ENCODE measurements at regions not wholly inside any gene's neighbourhood (a gene's known extent, or its start where the extent isn't known, plus 50 kb on each side); places are given as distances from the start of the nearest gene placed in this dataset.

- H3K4me1 ChIP-seq (replicated peaks in 1 of 2; ENCODE audit: control insufficient read depth in 2 of 2, insufficient read depth in 2 of 2, low read length in 2 of 2), result peaks cover 0 to 7% of the 10 kb centered on the region in 2 experiments; a peak in 1 of 5 replicates
- H3K9me3 ChIP-seq (replicated peaks; ENCODE audit: control insufficient read depth, insufficient read depth, low read depth, low read length), result no peaks in the 10 kb centered on the region
- no peaks in the 10 kb centered on the region for H4K20me1 ChIP-seq (replicated peaks; ENCODE audit: control insufficient read depth, insufficient read depth, low read length)
- BruUV-seq (replicated peaks), result no TSS peak
- no peak overlapping the region for H2AFZ ChIP-seq (ENCODE audit: low read depth, low read length)
- intact Hi-C loops (cut with micrococcal nuclease), result no loop called here
- POLR2A ChIA-PET, result interaction anchor here (0.6 kb wide), 1 partner anchor 56 kb away, joined by 3 read pairs; no protein-coding TSS in a partner anchor
- TF ChIP-seq ATF4 (CRISPR knock-in tag; IDR thresholded peaks at IDR 0.05) (no peak), HDAC2 (IDR thresholded peaks at IDR 0.05) (no peak), IRF2 (CRISPR knock-in tag; IDR thresholded peaks at IDR 0.05) (no peak), TARDBP (IDR thresholded peaks at IDR 0.05) (no peak), ZNF785 (CRISPR knock-in tag; IDR thresholded peaks at IDR 0.05) (no peak), ZNF398 (CRISPR knock-in tag; IDR thresholded peaks at IDR 0.05) (no peak), ZNF778 (CRISPR knock-in tag; IDR thresholded peaks at IDR 0.05) (no peak), STAT5B (CRISPR knock-in tag; IDR thresholded peaks at IDR 0.05) (no peak), TCF7 (IDR thresholded peaks at IDR 0.05; ENCODE audit: borderline replicate concordance) (no peak), RUNX1 (IDR thresholded peaks at IDR 0.05; ENCODE audit: low read depth) (no peak)
- no peak overlapping the region for H3K4me3 ChIP-seq
- H3K36me3 ChIP-seq (ENCODE audit: control insufficient read depth, insufficient read depth, low read length), result no peaks in the 10 kb centered on the region
- no peaks in the 10 kb centered on the region for H3K9me1 ChIP-seq (ENCODE audit: control insufficient read depth, insufficient read depth, low read length)
- H3K27me3 ChIP-seq (ENCODE audit: control insufficient read depth in 2 of 2, insufficient read depth in 2 of 2, low read length in 2 of 2), result peaks cover 18 to 54% of the 10 kb centered on the region in 2 experiments
- 1% methylated on average over 21 of the region's 28 CpGs for WGBS (ENCODE audit: insufficient coverage, low coverage, missing lambda C conversion rate)
- no peak overlapping the region for H3K4me2 ChIP-seq (ENCODE audit: insufficient read depth, low read length)
- DNase-seq (ENCODE audit: extremely low read depth in 1 of 4, low spot score in 3 of 4), result no peak
- peak; percentile 33; the same call in 1 of the 3 replicates for ATAC-seq
- CTCF ChIA-PET (ENCODE audit: low intra/inter-chr PET ratio), result no interaction called here
- no peaks in the 10 kb centered on the region for H3K79me2 ChIP-seq (ENCODE audit: control insufficient read depth, insufficient read depth, low read length)
- no peak for FAIRE-seq
- in situ Hi-C loops (cut with MboI), result no loop called here
- no peak overlapping the region; a peak in 1 of 4 replicates for H3K9ac ChIP-seq (ENCODE audit: insufficient read depth in 1 of 2, low read depth in 2 of 2, low read length in 2 of 2)
- no peak overlapping the region for H3K27ac ChIP-seq (ENCODE audit: extremely low read depth, low read depth, low read length)
Measured at GRCh38 chr9:134518004-134518606, 123.5 kb upstream of the COL5A1 start.
